ENCODE measurements at regions not wholly inside any gene's neighbourhood (a gene's known extent, or its start where the extent isn't known, plus 50 kb on each side); places are given as distances from the start of the nearest gene placed in this dataset.

- H4K5ac ChIP-seq (ENCODE audit: low read depth, low read length) = no peak overlapping the region
- H3K18ac ChIP-seq (ENCODE audit: low read depth, low read length) = no peak overlapping the region
- no TSS peak for BruUV-seq (replicated peaks)
- H2AFZ ChIP-seq (replicated peaks; ENCODE audit: low read length, poor library complexity) = no peak overlapping the region
- no peak overlapping the region for H2BK5ac ChIP-seq (ENCODE audit: low read depth, low read length, poor library complexity, severe bottlenecking)
- ChIA-PET POLR2A (ENCODE audit: unreplicated experiment) (no interaction called here), CTCF (no interaction called here)
- TF ChIP-seq CHD1 (IDR thresholded peaks at IDR 0.05; ENCODE audit: low read depth, low read length) (no peak), POLR2A (IDR thresholded peaks at IDR 0.05; ENCODE audit: low read depth, low read length) (no peak), NFE2L2 (IDR thresholded peaks at IDR 0.05; ENCODE audit: low read depth, low read length) (no peak), CEBPB (IDR thresholded peaks at IDR 0.05; ENCODE audit: low read depth, low read length) (no peak), RAD21 (IDR thresholded peaks at IDR 0.05; ENCODE audit: low read length) (no peak), RFX5 (IDR thresholded peaks at IDR 0.05; ENCODE audit: low read depth, low read length) (no peak)
- TF ChIP-seq, protein P1, sequence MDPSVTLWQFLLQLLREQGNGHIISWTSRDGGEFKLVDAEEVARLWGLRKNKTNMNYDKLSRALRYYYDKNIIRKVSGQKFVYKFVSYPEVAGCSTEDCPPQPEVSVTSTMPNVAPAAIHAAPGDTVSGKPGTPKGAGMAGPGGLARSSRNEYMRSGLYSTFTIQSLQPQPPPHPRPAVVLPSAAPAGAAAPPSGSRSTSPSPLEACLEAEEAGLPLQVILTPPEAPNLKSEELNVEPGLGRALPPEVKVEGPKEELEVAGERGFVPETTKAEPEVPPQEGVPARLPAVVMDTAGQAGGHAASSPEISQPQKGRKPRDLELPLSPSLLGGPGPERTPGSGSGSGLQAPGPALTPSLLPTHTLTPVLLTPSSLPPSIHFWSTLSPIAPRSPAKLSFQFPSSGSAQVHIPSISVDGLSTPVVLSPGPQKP (IDR thresholded peaks at IDR 0.05; ENCODE audit: borderline replicate concordance, low read depth, low read length) = no peak
- TF ChIP-seq, protein P2, sequence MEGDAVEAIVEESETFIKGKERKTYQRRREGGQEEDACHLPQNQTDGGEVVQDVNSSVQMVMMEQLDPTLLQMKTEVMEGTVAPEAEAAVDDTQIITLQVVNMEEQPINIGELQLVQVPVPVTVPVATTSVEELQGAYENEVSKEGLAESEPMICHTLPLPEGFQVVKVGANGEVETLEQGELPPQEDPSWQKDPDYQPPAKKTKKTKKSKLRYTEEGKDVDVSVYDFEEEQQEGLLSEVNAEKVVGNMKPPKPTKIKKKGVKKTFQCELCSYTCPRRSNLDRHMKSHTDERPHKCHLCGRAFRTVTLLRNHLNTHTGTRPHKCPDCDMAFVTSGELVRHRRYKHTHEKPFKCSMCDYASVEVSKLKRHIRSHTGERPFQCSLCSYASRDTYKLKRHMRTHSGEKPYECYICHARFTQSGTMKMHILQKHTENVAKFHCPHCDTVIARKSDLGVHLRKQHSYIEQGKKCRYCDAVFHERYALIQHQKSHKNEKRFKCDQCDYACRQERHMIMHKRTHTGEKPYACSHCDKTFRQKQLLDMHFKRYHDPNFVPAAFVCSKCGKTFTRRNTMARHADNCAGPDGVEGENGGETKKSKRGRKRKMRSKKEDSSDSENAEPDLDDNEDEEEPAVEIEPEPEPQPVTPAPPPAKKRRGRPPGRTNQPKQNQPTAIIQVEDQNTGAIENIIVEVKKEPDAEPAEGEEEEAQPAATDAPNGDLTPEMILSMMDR (conservative IDR thresholded peaks at IDR 0.05; ENCODE audit: low read depth, low read length) = no peak
- no peak overlapping the region for H2AK9ac ChIP-seq (replicated peaks; ENCODE audit: low read depth, low read length, poor library complexity)
- H3K4me2 ChIP-seq (ENCODE audit: low read depth, low read length) = no peak overlapping the region
- no peak overlapping the region for H3K23ac ChIP-seq (ENCODE audit: low read depth, low read length)
- H3K4me3 ChIP-seq (ENCODE audit: insufficient read depth, low read depth, low read length) = no peak overlapping the region
- no peaks in the 10 kb centered on the region for H3K4me1 ChIP-seq (ENCODE audit: control insufficient read depth, insufficient read depth, low read length)
- H3K79me1 ChIP-seq (ENCODE audit: low read depth in 1 of 2, low read length in 2 of 2) = no peaks in the 10 kb centered on the region
- no peak for ATAC-seq (ENCODE audit: low read depth)
- H3K9me1 ChIP-seq (ENCODE audit: insufficient read depth, low read length) = no peaks in the 10 kb centered on the region
- no peak for DNase-seq
- H2BK20ac ChIP-seq (ENCODE audit: low read depth, low read length) = no peak overlapping the region
- H4K91ac ChIP-seq (ENCODE audit: insufficient read depth, low read depth, low read length) = no peak overlapping the region
- in situ Hi-C loops (cut with MboI; ENCODE audit: low sequenced_read_pairs) = no loop called here
- H4K20me1 ChIP-seq (ENCODE audit: insufficient read depth, low read length) = no peaks in the 10 kb centered on the region
- H3K27ac ChIP-seq (ENCODE audit: insufficient read depth, low read length) = no peak overlapping the region
- H3K9ac ChIP-seq (ENCODE audit: low read depth, low read length) = no peak overlapping the region
- H2BK15ac ChIP-seq (ENCODE audit: low read depth, low read length) = no peak overlapping the region
- H3K27me3 ChIP-seq (ENCODE audit: control insufficient read depth, insufficient read depth, low read length) = no peaks in the 10 kb centered on the region
- dilution Hi-C loops (cut with HindIII; ENCODE audit: low sequenced_read_pairs, unreplicated experiment) = no loop called here
- no peaks in the 10 kb centered on the region for H3K36me3 ChIP-seq (ENCODE audit: control insufficient read depth, insufficient read depth, low read length)
- H2BK120ac ChIP-seq (ENCODE audit: low read depth, low read length) = no peak overlapping the region
- intact Hi-C loops (cut with micrococcal nuclease) = no loop called here
- no peak overlapping the region for H3K14ac ChIP-seq (replicated peaks; ENCODE audit: low read depth, low read length)
- H2AK5ac ChIP-seq (ENCODE audit: low read depth, low read length) = no peak overlapping the region
- H3K4ac ChIP-seq (ENCODE audit: low read depth, low read length) = no peak overlapping the region
- no peak overlapping the region for H3K56ac ChIP-seq (ENCODE audit: extremely low read depth, insufficient read depth, low read length)
- H4K8ac ChIP-seq (ENCODE audit: low read depth in 2 of 2, low read length in 2 of 2) = no peak overlapping the region
- peaks cover 22% of the 10 kb centered on the region for H3K9me3 ChIP-seq (ENCODE audit: control insufficient read depth, insufficient read depth, low read length)
Measured at GRCh38 chr6:165183071-165183470, 126.3 kb downstream of the C6orf118 start.

All from IMR-90 (cell line).